ENCODE measurements at regions not wholly inside any gene's neighbourhood (a gene's known extent, or its start where the extent isn't known, plus 50 kb on each side); places are given as distances from the start of the nearest gene placed in this dataset.
"Not testable (repeated sequence)": the region's sequence is repeated elsewhere in the genome, so short reads cannot be mapped to it uniquely, and the experiment has no call there.

DNA sequence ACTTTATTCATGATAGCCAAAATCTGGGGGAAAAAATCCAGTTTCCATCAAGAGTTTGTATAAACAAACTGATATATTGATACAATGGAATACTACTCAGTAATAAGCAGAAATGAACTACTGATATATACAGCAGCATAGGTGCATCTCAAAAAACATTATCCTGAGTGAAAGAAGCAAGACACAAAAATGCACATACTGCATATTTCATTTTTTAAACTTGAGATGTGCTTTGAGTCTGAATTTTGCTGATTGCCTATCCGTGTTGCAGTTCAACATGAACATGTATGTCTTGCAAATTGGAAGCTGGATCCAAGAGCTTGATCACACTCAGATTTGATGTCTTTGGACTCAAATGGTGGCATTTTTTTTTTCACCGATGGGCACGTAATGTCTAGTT, 132.4 kb downstream of the TSEN15 start:
- no peak for DNase-seq (ENCODE audit: low spot score)

DNA sequence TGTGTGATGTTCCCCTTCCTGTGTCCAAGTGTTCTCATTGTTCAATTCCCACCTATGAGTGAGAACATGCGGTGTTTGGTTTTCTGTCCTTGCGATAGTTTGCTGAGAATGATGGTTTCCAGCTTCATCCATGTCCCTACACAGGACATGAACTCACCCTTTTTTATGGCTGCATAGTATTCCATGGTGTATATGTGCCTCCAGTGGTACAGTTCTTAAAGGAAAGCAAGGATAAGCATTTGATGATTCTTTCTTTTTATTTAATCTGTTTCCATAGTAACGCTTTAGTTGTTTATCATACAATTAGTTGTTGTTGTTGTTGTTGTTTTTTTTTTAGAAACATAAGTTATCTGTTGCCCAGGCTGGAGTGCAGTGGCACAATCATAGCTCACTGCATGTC, 133.1 kb downstream of the TSEN15 start:
- DNase-seq (ENCODE audit: low spot score), result not testable (repeated sequence)

DNA sequence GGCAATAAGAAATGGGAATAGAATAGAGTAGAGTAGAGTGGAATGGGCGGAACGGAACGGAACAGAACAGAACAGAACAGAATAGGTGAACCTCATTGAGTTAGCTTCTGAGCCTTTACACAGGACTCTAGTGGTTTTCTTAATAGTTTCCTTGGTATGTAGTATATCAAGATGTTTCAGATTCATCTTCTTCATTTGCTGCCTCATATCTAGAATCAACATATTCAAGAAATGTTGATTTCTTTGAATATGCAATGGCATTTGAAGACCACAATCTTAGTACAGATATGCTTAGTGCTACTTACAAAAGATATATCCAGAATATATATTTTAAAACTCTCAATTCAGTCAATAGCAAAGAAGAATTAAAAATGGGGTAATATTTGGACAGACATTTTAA, 133.8 kb downstream of the TSEN15 start:
- DNase-seq (ENCODE audit: low spot score), result no peak

GRCh38 chr1:184186167-184186566, 134.6 kb downstream of the TSEN15 start:
- no peak for DNase-seq (ENCODE audit: low spot score)

DNA sequence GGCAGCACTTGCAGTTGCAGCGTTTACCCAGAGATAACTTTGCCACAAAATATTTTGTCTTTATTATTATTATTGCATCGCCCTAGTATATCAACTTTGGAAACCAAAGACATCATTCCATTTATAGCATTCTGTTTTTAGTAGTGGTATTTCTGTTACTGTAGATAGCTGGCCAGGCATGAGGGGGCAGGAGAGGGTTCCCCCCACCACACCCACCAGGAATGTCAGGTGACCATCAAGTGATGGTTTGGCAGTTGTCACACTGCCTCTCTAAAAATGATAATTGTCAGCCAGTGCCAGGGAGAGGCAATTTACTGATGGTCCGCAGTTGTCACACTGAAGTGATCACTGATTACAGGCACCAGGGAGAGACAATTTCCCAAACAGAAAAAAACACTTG, 135.6 kb downstream of the TSEN15 start:
- DNase-seq (ENCODE audit: low spot score), result no peak

DNA sequence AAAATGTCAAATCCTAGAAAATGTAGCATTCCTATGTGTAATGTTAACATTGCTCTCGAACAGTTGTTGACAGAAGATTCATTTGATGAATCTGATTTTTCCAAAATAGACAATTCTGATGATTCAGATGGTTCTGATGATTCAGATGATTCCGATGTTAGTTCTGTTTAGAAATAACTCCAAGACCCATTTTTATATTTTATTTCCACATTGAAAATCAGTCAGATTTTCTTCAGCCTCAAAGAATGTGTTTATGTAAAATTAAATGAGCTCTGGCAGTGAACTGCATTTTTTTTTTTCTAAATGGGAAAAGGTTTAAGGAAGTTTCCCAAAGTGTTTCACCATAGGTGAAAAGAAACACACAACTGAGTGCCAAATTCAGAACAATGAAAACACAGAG, 136.5 kb downstream of the TSEN15 start:
- DNase-seq (ENCODE audit: low spot score), result no peak

- peak; percentile 39 for DNase-seq (ENCODE audit: low spot score)
These were observed 137.8 kb downstream of the TSEN15 start for GRCh38 chr1:184189361-184189760.

- no peak for DNase-seq (ENCODE audit: low spot score)
These were observed 139.1 kb downstream of the TSEN15 start for GRCh38 chr1:184190616-184191015.

- peak; percentile 76 for DNase-seq (ENCODE audit: low spot score)
These were observed 139.7 kb downstream of the TSEN15 start for GRCh38 chr1:184191181-184191621.

- DNase-seq (ENCODE audit: low spot score), result no peak
These were observed 141.3 kb downstream of the TSEN15 start for GRCh38 chr1:184192796-184193195.

DNA sequence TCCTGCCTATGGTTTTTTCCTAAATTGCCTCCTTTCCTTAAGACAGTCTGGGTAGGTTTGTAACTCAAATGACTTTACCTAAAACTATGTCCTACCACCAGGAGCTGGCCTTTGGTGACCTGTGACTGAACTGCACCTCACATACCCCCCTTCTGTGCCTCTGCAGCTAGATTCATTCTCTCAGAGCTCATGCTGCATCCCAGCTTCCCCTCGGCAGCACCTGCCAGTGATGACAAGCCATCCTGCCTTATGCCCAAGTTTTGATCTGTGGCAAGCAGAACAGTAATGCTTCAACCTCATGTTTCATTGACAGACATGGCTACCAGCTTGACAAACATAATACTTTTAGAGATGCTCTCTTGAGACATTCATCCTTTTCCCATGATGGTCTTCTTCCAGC, 141.9 kb downstream of the TSEN15 start:
- DNase-seq (ENCODE audit: low spot score), result no peak

- DNase-seq (ENCODE audit: low spot score), result no peak
These were observed 142.7 kb downstream of the TSEN15 start for GRCh38 chr1:184194236-184194635.

DNA sequence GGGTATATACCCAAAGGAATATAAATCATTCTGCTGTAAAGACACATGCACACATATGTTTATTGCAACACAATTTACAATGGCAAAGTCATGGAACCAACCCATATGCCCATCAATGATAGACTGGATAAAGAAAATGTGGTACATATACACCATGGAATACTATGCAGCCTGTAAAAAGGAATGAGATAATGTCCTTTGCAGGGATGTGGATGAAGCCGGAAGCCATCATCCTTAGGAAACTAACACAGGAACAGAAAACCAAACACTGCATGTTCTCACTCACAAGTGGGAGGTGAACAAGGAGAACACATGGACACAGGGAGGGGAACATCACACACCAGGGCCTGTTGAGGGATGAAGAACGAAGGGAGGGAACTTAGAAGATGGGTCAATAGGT, 144.2 kb downstream of the TSEN15 start:
- not testable (repeated sequence) for DNase-seq (ENCODE audit: low spot score)

DNA sequence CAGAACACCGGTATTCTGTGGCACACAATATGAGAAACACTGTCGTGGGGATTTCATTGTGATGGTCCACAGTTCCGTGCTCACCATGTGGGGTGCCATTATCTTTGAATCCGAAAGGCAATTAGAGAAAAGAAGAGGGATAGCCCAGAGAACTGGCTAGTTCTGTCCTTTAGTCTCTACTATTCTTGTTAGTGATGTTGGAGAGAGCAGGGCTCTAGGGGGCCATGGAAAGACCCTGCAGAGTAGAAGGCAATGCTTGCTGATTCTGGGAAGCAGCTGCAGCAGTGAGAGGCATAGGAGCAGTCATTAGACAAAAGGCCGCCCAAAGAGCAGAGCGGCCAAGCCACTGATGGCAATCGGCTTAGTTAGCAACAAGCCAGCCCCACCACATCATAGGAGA, 146.3 kb downstream of the TSEN15 start:
- no peak for DNase-seq (ENCODE audit: low spot score)

GRCh38 chr1:184199036-184199435, 147.5 kb downstream of the TSEN15 start:
- DNase-seq (ENCODE audit: low spot score), result no peak

DNA sequence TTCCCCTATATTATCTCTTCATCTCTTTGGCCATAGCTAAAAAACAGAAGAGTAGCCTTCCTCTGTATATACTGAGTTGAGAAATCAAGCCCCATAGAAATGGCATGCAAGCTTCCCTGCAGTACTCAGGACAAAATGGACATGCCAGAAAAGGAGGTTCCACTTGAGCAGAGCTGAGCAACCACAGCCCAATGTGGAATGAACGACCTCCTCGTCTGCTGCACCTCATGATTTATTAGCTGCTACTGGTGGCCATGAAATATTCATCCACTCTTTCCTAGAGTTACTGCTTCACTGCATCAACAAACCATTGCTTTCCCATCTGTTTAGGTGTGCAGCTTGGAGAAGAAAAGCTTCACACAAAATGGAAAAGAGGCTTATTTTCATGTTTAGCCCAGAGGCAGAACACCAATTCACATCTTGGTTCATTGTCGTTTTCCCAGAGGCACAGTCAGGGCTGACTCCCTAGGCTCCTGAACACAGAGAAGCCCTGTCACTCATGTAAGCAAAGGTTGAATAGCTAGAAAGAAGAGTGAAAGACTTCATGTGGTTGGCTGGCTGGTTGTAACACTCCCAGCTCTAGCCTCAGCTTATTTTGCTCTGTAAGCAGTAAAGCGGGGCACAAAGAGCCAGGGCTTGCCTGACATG, 148.0 kb downstream of the TSEN15 start:
- DNase-seq (ENCODE audit: low spot score), result no peak

DNA sequence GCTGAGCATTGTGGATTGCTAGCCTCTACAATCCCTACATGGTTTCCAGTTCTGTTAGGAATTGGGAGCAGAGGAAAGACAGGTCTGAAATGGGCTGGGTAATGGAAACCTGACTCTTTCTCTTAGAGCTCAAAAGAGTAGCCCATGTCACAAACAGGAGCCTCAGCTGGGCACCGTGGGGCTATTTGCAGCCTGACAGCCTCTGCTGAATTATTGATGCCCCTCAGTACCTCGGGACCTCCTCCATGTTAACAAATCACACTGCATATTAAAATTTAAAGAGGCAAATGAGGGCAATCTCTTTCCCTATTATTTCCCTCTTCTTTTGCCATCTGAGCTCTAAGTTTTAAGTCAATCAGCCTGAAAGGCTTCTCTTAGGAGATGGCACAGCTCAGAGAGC, 157.1 kb downstream of the TSEN15 start:
- DNase-seq (ENCODE audit: low spot score), result no peak

GRCh38 chr1:184210031-184210430, 158.5 kb downstream of the TSEN15 start:
- DNase-seq (ENCODE audit: low spot score), result peak; percentile 37

GRCh38 chr1:184210862-184211261, 159.3 kb downstream of the TSEN15 start:
- DNase-seq (ENCODE audit: low spot score), result no peak

DNA sequence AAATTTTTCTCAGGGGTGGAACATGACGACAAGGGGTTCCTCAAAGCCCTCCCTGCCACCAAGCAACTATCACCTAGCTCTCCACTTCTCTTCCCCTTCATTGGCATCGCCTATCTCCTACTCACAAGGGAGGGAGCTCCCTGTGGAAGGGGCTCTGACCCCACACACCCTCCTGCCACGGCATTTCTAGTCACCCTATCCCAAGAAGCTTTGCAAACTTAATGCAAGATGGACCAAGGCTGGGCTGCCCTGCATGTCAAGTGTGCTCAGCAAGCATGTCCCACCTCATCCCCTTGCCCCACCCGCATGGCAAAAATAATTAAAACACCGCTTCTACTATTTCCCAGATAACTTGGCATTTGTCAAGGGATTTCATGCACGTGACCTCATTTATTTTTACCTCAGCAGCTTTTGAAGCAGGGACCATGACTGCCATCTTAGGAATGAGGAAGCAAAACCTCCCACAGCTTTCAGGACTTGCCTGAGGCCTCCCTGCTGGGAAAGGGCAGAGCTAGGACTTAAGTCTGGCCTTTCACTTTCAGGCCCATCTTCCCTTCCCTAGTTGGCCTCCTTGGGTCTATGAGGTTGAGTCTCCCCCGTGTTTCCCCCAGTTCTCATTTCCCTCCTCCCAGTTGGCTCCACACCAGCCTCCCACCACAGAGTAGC, 161.3 kb downstream of the TSEN15 start:
- no peak for DNase-seq (ENCODE audit: low spot score)

DNA sequence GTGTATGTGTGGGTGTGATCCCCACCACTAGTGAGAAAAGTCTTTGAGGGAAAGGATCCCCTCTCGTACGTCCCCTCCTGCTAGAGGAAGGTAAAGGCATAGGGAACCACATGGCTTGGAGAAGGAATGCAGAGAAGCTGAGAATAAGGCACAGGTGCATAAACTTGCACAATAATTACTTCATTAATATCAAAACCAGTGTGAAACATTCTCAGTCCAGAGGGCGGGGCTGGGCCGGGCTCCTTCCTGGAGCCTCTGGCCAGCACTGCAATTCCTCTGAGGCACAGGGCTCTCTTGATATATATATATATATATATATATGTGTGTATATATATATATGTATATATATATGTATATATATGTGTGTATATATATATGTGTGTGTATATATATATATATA, 162.6 kb downstream of the TSEN15 start:
- no peak for DNase-seq (ENCODE audit: low spot score)

- DNase-seq (ENCODE audit: low spot score), result no peak
These were observed 163.9 kb downstream of the TSEN15 start for GRCh38 chr1:184215274-184215925.

DNA sequence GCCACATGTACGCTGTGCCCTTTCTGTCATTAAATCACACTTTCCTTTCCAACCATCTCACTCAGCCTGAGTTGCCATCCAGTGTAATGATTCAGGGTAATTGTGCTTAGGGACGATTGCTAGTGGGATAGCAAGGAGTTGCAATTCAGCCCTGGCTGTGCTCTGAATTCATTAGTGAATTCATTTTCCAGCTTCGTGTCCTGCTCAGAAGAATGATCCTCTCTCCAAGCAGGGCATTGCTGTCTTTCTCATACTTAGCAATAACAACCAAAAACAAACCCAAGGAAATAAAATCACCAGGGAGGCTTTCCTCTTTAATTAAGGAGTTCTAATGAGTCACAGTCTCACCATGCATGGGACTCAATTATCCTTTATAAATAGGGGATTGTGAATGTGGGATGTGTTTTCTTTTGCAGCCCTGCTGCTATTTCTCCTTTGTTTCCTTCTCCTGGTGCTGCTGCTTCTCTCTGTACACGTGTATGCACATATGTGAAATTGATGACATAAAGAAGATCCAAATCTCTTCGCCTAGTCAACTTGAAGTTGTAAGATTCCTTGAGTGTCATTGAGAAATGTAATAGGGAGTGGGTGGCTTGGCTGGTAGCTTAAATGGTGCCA, 167.0 kb downstream of the TSEN15 start:
- DNase-seq (ENCODE audit: low spot score), result peak; percentile 36

Measured in Ammon's horn (tissue), 1 donor.